NAMALWA (cell line): ENCODE measurements at regions not wholly inside any gene's neighbourhood (a gene's known extent, or its start where the extent isn't known, plus 50 kb on each side); places are given as distances from the start of the nearest gene placed in this dataset.

ENCODE experiments used
- DNase-seq: peaks from one replicate; pipeline ENCODE4 v3.0.0-alpha.2; 2015; ENCODE audit warnings: low spot score

GRCh38 chrX:57204306-57204705 is 67.1 kb upstream of the SPIN2A start:
- DNase-seq, result no peak

- peak; percentile 0 for DNase-seq
Observed at GRCh38 chrX:57211906-57212305, 74.6 kb upstream of the FAAH2 start.

- no peak for DNase-seq
Observed at GRCh38 chrX:57227691-57228090, 58.8 kb upstream of the FAAH2 start.

- DNase-seq, result no peak
Observed at GRCh38 chrX:57232658-57233360, 53.7 kb upstream of the FAAH2 start.
